ENCODE measurements at regions not wholly inside any gene's neighbourhood (a gene's known extent, or its start where the extent isn't known, plus 50 kb on each side); places are given as distances from the start of the nearest gene placed in this dataset.

GRCh38 chr11:15724601-15725000 lies 609.9 kb downstream of the INSC start:
- no peak for FAIRE-seq
- no peak for TF ChIP-seq SPI1 (IDR thresholded peaks at IDR 0.05; ENCODE audit: low read depth, low read length)
- no peak for TF ChIP-seq PAX5 (IDR thresholded peaks at IDR 0.05; ENCODE audit: insufficient read depth, low read length, severe bottlenecking)
- TF ChIP-seq POLR2AphosphoS5 (IDR thresholded peaks at IDR 0.05; ENCODE audit: low read depth, low read length): no peak
- no peak for TF ChIP-seq POLR2A (IDR thresholded peaks at IDR 0.05; ENCODE audit: low read depth, low read length)
- no peak for TF ChIP-seq TAF1 (IDR thresholded peaks at IDR 0.05; ENCODE audit: low read depth, low read length)
- TF ChIP-seq POU2F2 (IDR thresholded peaks at IDR 0.05; ENCODE audit: low read depth, low read length): no peak
- DNase-seq (ENCODE audit: insufficient read length, low spot score): no peak

DNA sequence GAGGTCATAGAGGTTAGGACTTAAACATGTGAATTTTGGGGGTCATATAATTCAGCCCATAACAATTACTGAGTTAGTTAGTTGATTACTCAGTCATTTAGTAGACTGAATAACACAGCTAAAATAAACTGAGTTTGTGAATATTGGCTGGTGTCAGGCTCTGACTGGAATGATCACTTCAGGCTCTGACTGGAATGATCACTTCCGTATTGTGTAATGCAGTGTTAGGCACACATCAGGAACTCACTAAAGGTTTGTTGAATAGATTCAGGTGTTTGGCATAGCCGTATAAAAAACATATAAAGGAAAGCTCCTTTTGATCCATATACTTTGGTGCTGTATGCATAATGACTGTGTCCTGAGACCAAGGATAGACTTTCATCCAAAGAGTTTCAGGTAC lies 610.5 kb downstream of the INSC start:
- TF ChIP-seq SPI1 (IDR thresholded peaks at IDR 0.05; ENCODE audit: low read depth, low read length): no peak
- no peak for TF ChIP-seq POLR2A (IDR thresholded peaks at IDR 0.05; ENCODE audit: low read depth, low read length)
- no peak for TF ChIP-seq TAF1 (IDR thresholded peaks at IDR 0.05; ENCODE audit: low read depth, low read length)
- no peak for TF ChIP-seq POU2F2 (IDR thresholded peaks at IDR 0.05; ENCODE audit: low read depth, low read length)
- TF ChIP-seq PAX5 (IDR thresholded peaks at IDR 0.05; ENCODE audit: insufficient read depth, low read length, severe bottlenecking): no peak
- TF ChIP-seq POLR2AphosphoS5 (IDR thresholded peaks at IDR 0.05; ENCODE audit: low read depth, low read length): no peak
- FAIRE-seq (no peak), DNase-seq (ENCODE audit: insufficient read length, low spot score) (no peak)

- FAIRE-seq (no peak), DNase-seq (ENCODE audit: insufficient read length, low spot score) (no peak)
- no peak for TF ChIP-seq POLR2AphosphoS5 (IDR thresholded peaks at IDR 0.05; ENCODE audit: low read depth, low read length)
- TF ChIP-seq PAX5 (IDR thresholded peaks at IDR 0.05; ENCODE audit: insufficient read depth, low read length, severe bottlenecking): no peak
- no peak for TF ChIP-seq POLR2A (IDR thresholded peaks at IDR 0.05; ENCODE audit: low read depth, low read length)
- no peak for TF ChIP-seq POU2F2 (IDR thresholded peaks at IDR 0.05; ENCODE audit: low read depth, low read length)
- TF ChIP-seq SPI1 (IDR thresholded peaks at IDR 0.05; ENCODE audit: low read depth, low read length): no peak
- no peak for TF ChIP-seq TAF1 (IDR thresholded peaks at IDR 0.05; ENCODE audit: low read depth, low read length)
Measured at GRCh38 chr11:15726221-15726746, 611.6 kb downstream of the INSC start.

DNA sequence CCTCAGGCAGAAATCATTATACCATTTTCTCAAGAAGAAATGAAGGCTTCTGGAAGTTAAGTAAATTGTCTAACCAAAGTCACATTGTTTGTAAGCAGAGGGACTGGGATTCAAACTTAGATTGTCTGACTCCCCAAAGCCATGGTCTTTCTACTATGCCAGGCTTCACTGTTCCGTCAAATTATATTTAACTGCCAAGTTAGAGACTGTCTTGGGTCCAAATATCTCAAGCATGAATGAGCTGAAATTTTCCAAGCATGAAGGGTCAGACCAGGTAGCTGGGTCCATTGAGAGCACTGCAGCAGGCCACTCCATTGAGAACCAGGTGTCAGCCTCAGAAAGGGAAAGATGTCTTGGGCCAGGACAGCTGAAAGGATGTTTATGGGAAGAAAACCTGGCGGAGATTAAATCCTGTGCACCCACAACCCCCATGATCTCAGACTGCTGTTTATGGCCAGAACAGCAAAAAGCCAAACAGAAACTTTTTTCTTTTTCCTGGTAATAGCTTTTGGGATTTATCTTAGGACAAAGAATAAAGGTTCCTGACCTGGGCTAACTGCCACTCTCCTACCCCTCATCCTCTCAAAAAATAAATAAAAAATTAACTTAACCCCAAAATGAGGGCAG lies 612.3 kb downstream of the INSC start:
- TF ChIP-seq POU2F2 (IDR thresholded peaks at IDR 0.05; ENCODE audit: low read depth, low read length) (no peak), TAF1 (IDR thresholded peaks at IDR 0.05; ENCODE audit: low read depth, low read length) (no peak), POLR2AphosphoS5 (IDR thresholded peaks at IDR 0.05; ENCODE audit: low read depth, low read length) (no peak), PAX5 (IDR thresholded peaks at IDR 0.05; ENCODE audit: insufficient read depth, low read length, severe bottlenecking) (no peak), SPI1 (IDR thresholded peaks at IDR 0.05; ENCODE audit: low read depth, low read length) (no peak), POLR2A (IDR thresholded peaks at IDR 0.05; ENCODE audit: low read depth, low read length) (no peak)
- no peak for FAIRE-seq
- no peak for DNase-seq (ENCODE audit: insufficient read length, low spot score)

DNA sequence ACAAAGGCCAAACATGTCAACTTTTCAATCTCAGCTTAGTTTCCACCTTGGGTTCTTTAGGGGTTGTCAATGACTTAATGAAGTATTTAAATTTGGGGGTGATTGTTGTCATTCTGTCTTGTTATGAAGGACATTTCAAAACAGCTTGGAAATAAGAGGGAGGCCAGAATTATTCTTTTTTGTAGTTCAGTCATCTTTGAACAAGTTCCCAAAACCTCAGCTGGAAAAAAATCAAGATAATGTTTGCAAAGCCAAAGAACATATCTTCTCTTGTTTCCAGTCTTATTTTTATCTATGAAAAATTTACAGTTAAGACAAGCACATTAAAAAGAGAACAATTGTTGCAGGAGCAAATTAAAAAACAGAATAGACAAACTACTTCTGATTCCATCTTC lies 612.8 kb downstream of the INSC start:
- FAIRE-seq (no peak), DNase-seq (ENCODE audit: insufficient read length, low spot score) (no peak)
- no peak for TF ChIP-seq TAF1 (IDR thresholded peaks at IDR 0.05; ENCODE audit: low read depth, low read length)
- TF ChIP-seq POLR2A (IDR thresholded peaks at IDR 0.05; ENCODE audit: low read depth, low read length): no peak
- no peak for TF ChIP-seq SPI1 (IDR thresholded peaks at IDR 0.05; ENCODE audit: low read depth, low read length)
- no peak for TF ChIP-seq PAX5 (IDR thresholded peaks at IDR 0.05; ENCODE audit: insufficient read depth, low read length, severe bottlenecking)
- TF ChIP-seq POLR2AphosphoS5 (IDR thresholded peaks at IDR 0.05; ENCODE audit: low read depth, low read length): no peak
- no peak for TF ChIP-seq POU2F2 (IDR thresholded peaks at IDR 0.05; ENCODE audit: low read depth, low read length)

- DNase-seq (ENCODE audit: insufficient read length, low spot score): no peak
- no peak for FAIRE-seq
- TF ChIP-seq TAF1 (IDR thresholded peaks at IDR 0.05; ENCODE audit: low read depth, low read length) (no peak), POLR2A (IDR thresholded peaks at IDR 0.05; ENCODE audit: low read depth, low read length) (no peak), SPI1 (IDR thresholded peaks at IDR 0.05; ENCODE audit: low read depth, low read length) (no peak), POU2F2 (IDR thresholded peaks at IDR 0.05; ENCODE audit: low read depth, low read length) (no peak)
Measured at GRCh38 chr11:15728207-15728606, 613.5 kb downstream of the INSC start.

GRCh38 chr11:15730263-15730994 lies 615.7 kb downstream of the INSC start:
- FAIRE-seq (no peak), DNase-seq (ENCODE audit: insufficient read length, low spot score) (no peak)
- TF ChIP-seq POU2F2 (IDR thresholded peaks at IDR 0.05; ENCODE audit: low read depth, low read length) (no peak), SPI1 (IDR thresholded peaks at IDR 0.05; ENCODE audit: low read depth, low read length) (no peak), PAX5 (IDR thresholded peaks at IDR 0.05; ENCODE audit: insufficient read depth, low read length, severe bottlenecking) (no peak)

DNA sequence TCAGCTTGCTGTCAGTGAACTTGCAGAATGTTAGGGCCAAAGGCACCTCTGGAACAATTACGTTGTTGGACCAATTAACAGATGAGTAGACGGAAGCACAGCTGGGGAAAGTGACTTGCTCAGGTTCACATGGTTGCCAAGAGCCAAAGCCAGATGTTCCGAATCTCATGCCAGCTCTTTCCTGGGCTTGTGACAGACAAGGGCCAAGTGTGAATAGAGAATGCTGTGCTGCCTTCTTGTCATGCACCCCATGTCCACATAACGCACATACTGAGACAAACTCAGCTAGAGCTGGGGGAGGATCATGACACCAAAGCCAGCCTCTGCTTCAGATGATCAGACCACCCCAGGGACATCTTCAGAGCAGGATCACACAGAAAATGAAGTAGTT lies 616.3 kb downstream of the INSC start:
- no peak for TF ChIP-seq POLR2A (IDR thresholded peaks at IDR 0.05; ENCODE audit: low read depth, low read length)
- TF ChIP-seq PAX5 (IDR thresholded peaks at IDR 0.05; ENCODE audit: insufficient read depth, low read length, severe bottlenecking): no peak
- no peak for TF ChIP-seq SPI1 (IDR thresholded peaks at IDR 0.05; ENCODE audit: low read depth, low read length)
- no peak for TF ChIP-seq POLR2AphosphoS5 (IDR thresholded peaks at IDR 0.05; ENCODE audit: low read depth, low read length)
- TF ChIP-seq POU2F2 (IDR thresholded peaks at IDR 0.05; ENCODE audit: low read depth, low read length): no peak
- TF ChIP-seq TAF1 (IDR thresholded peaks at IDR 0.05; ENCODE audit: low read depth, low read length): no peak
- FAIRE-seq: no peak

GRCh38 chr11:15735706-15736105 lies 620.6 kb downstream of the SOX6 start:
- DNase-seq (ENCODE audit: insufficient read length, low spot score) (no peak), FAIRE-seq (no peak)
- TF ChIP-seq POLR2A (IDR thresholded peaks at IDR 0.05; ENCODE audit: low read depth, low read length) (no peak), PAX5 (IDR thresholded peaks at IDR 0.05; ENCODE audit: insufficient read depth, low read length, severe bottlenecking) (no peak), POU2F2 (IDR thresholded peaks at IDR 0.05; ENCODE audit: low read depth, low read length) (no peak), POLR2AphosphoS5 (IDR thresholded peaks at IDR 0.05; ENCODE audit: low read depth, low read length) (no peak), SPI1 (IDR thresholded peaks at IDR 0.05; ENCODE audit: low read depth, low read length) (no peak)

More for the DNA sequence above, 616.3 kb downstream of the INSC start:
- DNase-seq (ENCODE audit: insufficient read length, low spot score): no peak
